WTC11 (cell line): ENCODE measurements at regions not wholly inside any gene's neighbourhood (a gene's known extent, or its start where the extent isn't known, plus 50 kb on each side); places are given as distances from the start of the nearest gene placed in this dataset.

ENCODE experiments used
- ATF6 ChIP-seq: sonication (generic); formaldehyde crosslinking; IDR thresholded peaks from 2 replicates; pipeline ENCODE4 v1.8.1; 2023; ENCODE audit warnings: mild to moderate bottlenecking, missing genetic modification reagents
- CREB1 ChIP-seq: sonication (generic); formaldehyde crosslinking; IDR thresholded peaks from 2 replicates; pipeline ENCODE4 v1.8.0; 2023; ENCODE audit warnings: mild to moderate bottlenecking, missing genetic modification reagents
- CREM ChIP-seq: sonication (generic); formaldehyde crosslinking; IDR thresholded peaks from 2 replicates; pipeline ENCODE4 v1.8.1; 2022; ENCODE audit warnings: mild to moderate bottlenecking, missing genetic modification reagents, moderate library complexity
- CTCF ChIP-seq: fragments of 200-600 bp; IDR thresholded peaks from 2 replicates; pipeline ENCODE4 v1.8.0; 2022; ENCODE audit warnings: antibody characterized with exemption
- ESRRA ChIP-seq: sonication (generic); formaldehyde crosslinking; IDR thresholded peaks from 2 replicates; pipeline ENCODE4 v1.8.1; 2022; ENCODE audit warnings: mild to moderate bottlenecking, missing genetic modification reagents, borderline replicate concordance
- FOXJ3 ChIP-seq: sonication (generic); formaldehyde crosslinking; IDR thresholded peaks from 2 replicates; pipeline ENCODE4 v1.9.0; 2021; ENCODE audit warnings: missing genetic modification reagents, mild to moderate bottlenecking, borderline replicate concordance
- KAT7 ChIP-seq: sonication (generic); formaldehyde crosslinking; IDR thresholded peaks from 2 replicates; pipeline ENCODE4 v1.8.1; 2023; ENCODE audit warnings: missing genetic modification reagents, mild to moderate bottlenecking, borderline replicate concordance
- SMAD3 ChIP-seq: sonication (generic); formaldehyde crosslinking; IDR thresholded peaks from 2 replicates; pipeline ENCODE4 v1.8.0; 2022; ENCODE audit warnings: missing genetic modification reagents, mild to moderate bottlenecking, borderline replicate concordance
- TEAD1 ChIP-seq: sonication (generic); formaldehyde crosslinking; IDR thresholded peaks from 2 replicates; pipeline ENCODE4 v1.8.0; 2022; ENCODE audit warnings: mild to moderate bottlenecking, missing genetic modification reagents
- ZNF423 ChIP-seq: fragments of 250-450 bp; sonication (Bioruptor Pico); IDR thresholded peaks from 2 replicates; pipeline ENCODE4 v2.1.2; 2022; ENCODE audit warnings: mild to moderate bottlenecking, moderate library complexity

- TF ChIP-seq TEAD1 (no peak), CTCF (no peak), FOXJ3 (CRISPR knock-in tag) (no peak), ESRRA (CRISPR knock-in tag) (no peak), CREM (CRISPR knock-in tag) (no peak), KAT7 (no peak), ATF6 (CRISPR knock-in tag) (no peak), ZNF423 (CRISPR knock-in tag) (no peak), SMAD3 (CRISPR knock-in tag) (no peak), CREB1 (no peak)
Observed at GRCh38 chr2:10968176-10968575, 56.4 kb downstream of the KCNF1 start.
